ENCODE measurements at regions not wholly inside any gene's neighbourhood (a gene's known extent, or its start where the extent isn't known, plus 50 kb on each side); places are given as distances from the start of the nearest gene placed in this dataset.
"Not testable (repeated sequence)": the region's sequence is repeated elsewhere in the genome, so short reads cannot be mapped to it uniquely, and the experiment has no call there.

DNA sequence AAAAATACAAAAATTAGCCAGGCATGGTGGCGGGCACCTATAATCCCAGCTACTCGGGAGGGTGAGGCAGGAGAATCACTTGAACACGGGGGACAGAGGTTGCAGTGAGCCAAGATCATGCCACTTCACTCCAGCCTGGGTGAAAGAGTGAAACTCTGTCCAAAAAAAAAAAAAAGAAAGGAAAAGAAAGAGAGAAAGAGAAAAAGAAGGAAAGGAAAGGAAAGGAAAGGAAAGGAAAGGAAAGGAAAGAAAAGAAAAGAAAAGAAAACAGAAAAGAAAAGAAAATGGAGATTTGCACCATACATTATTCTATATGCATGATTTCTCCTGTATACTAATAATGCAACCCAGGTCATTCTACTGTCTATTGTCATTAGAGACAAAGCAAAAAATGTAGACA is 421.5 kb downstream of the PCDH19 start:
- BruUV-seq (replicated peaks); H3K36me3 Mint-ChIP-seq (ENCODE audit: insufficient read depth, unreplicated experiment); H3K9me3 Mint-ChIP-seq (ENCODE audit: unreplicated experiment); H3K4me1 Mint-ChIP-seq (ENCODE audit: insufficient read depth, unreplicated experiment); DNase-seq (ENCODE audit: unreplicated experiment); H3K4me3 Mint-ChIP-seq (ENCODE audit: unreplicated experiment); H3K27ac Mint-ChIP-seq (ENCODE audit: low read depth, unreplicated experiment); intact Hi-C loops (cut with micrococcal nuclease); POLR2A ChIA-PET; CTCF ChIA-PET: not testable (repeated sequence)
- peaks cover 60% of the 10 kb centered on the region for H3K27me3 Mint-ChIP-seq (ENCODE audit: insufficient read depth, unreplicated experiment)

DNA sequence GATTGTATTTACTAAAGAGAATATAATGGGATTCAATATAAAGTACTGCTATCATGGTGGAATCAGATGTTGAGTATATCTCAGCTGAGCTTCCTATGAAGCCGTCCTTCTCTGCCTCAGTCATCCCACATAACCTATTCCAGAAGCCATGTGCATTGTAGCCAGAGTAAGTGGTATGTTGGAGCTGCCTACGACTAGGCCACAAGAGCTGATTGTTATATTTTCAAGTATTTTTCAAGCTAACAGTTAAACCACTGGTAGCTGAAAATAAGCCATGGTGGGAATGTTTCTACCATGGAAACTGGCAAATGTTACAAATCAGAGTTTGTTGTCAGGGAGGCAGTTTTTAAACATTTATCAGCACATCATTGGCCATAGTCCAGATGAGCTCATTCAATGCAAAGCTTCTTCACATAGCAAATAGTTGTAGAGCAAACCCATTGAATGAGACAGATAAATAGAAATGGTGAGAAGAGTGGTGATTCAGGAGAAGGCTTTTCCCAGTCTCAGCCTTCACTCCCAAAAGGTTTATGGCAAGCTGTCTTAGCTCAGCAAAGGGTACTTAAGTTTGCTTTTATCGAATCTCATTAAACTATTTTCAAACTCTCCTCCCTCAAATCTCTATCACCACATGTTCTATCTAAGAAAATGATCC is 436.4 kb downstream of the PCDH19 start:
- ChIA-PET CTCF (no interaction called here), POLR2A (no interaction called here)
- Mint-ChIP-seq H3K36me3 (ENCODE audit: insufficient read depth, unreplicated experiment) (no peaks in the 10 kb centered on the region), H3K4me3 (ENCODE audit: unreplicated experiment) (no peak overlapping the region), H3K27me3 (ENCODE audit: insufficient read depth, unreplicated experiment) (peaks cover 56% of the 10 kb centered on the region), H3K9me3 (ENCODE audit: unreplicated experiment) (no peaks in the 10 kb centered on the region), H3K27ac (ENCODE audit: low read depth, unreplicated experiment) (no peak overlapping the region), H3K4me1 (ENCODE audit: insufficient read depth, unreplicated experiment) (no peaks in the 10 kb centered on the region)
- no TSS peak for BruUV-seq (replicated peaks)
- TF ChIP-seq, protein P1, sequence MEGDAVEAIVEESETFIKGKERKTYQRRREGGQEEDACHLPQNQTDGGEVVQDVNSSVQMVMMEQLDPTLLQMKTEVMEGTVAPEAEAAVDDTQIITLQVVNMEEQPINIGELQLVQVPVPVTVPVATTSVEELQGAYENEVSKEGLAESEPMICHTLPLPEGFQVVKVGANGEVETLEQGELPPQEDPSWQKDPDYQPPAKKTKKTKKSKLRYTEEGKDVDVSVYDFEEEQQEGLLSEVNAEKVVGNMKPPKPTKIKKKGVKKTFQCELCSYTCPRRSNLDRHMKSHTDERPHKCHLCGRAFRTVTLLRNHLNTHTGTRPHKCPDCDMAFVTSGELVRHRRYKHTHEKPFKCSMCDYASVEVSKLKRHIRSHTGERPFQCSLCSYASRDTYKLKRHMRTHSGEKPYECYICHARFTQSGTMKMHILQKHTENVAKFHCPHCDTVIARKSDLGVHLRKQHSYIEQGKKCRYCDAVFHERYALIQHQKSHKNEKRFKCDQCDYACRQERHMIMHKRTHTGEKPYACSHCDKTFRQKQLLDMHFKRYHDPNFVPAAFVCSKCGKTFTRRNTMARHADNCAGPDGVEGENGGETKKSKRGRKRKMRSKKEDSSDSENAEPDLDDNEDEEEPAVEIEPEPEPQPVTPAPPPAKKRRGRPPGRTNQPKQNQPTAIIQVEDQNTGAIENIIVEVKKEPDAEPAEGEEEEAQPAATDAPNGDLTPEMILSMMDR (IDR thresholded peaks at IDR 0.05; ENCODE audit: unreplicated experiment): no peak
- intact Hi-C loops (cut with micrococcal nuclease): no loop called here
- DNase-seq (ENCODE audit: unreplicated experiment): no peak

DNA sequence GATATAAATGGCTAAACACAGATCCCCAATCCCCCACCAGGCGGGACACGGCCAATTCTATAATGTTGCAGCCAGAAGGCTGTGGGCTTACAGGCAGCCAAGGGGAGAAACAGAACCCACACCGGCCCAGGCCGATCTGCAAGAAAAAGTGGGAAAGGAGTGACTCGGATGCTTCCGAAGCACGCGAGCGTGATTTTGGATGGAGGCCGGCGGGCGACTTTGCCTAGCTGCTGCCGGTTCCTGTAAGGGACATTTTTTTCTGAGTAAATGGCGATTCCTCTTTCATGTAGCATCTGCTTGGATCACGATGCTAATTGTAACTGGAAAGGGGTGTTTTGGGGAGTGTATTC is 470.2 kb downstream of the PCDH19 start:
- no peak overlapping the region for H3K4me3 Mint-ChIP-seq (ENCODE audit: unreplicated experiment)
- H3K9me3 Mint-ChIP-seq (ENCODE audit: unreplicated experiment): no peaks in the 10 kb centered on the region
- BruUV-seq (replicated peaks): no TSS peak
- DNase-seq (ENCODE audit: unreplicated experiment): no peak
- intact Hi-C loops (cut with micrococcal nuclease): no loop called here
- H3K27me3 Mint-ChIP-seq (ENCODE audit: insufficient read depth, unreplicated experiment): peaks cover 48% of the 10 kb centered on the region
- CTCF ChIA-PET: no interaction called here
- peaks cover 6% of the 10 kb centered on the region for H3K36me3 Mint-ChIP-seq (ENCODE audit: insufficient read depth, unreplicated experiment)
- no peak overlapping the region for H3K27ac Mint-ChIP-seq (ENCODE audit: low read depth, unreplicated experiment)
- POLR2A ChIA-PET: no interaction called here
- TF ChIP-seq, protein P1 (IDR thresholded peaks at IDR 0.05; ENCODE audit: unreplicated experiment): no peak
- H3K4me1 Mint-ChIP-seq (ENCODE audit: insufficient read depth, unreplicated experiment): no peaks in the 10 kb centered on the region

DNA sequence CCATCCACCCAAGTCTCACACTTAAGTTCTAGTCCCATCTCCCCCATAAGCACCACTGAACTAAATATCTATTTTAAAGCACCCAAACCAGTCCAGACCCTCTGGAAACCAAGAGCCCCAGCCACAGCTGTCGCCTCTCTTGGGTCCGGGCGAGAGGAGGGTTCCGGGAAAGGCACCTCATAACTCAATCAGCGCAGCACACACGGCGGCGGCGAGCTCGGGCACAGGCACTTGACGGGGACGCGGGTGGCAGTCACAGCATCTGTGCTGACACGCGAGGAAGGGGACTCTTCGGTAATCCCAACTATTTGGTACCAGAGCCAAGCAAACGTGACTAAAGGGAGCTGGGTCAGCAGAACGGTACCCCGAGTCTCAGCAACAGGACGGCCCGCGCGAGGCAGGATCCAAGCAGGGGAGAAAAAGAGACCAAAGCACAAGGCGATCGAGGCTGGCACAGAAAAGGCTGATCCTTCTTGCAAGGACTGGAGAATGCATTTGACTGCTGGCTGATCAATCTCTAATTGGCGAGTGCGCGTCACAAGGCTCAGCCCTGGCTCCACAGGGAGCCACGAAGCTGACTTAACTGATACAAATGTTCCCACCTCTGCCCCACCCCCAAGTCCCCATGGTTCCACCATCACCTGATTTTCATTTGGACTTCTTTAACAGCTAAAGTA is 470.7 kb downstream of the PCDH19 start:
- H3K9me3 Mint-ChIP-seq (ENCODE audit: unreplicated experiment); H3K27ac Mint-ChIP-seq (ENCODE audit: low read depth, unreplicated experiment); BruUV-seq (replicated peaks); POLR2A ChIA-PET; H3K36me3 Mint-ChIP-seq (ENCODE audit: insufficient read depth, unreplicated experiment); CTCF ChIA-PET; H3K4me1 Mint-ChIP-seq (ENCODE audit: insufficient read depth, unreplicated experiment); H3K4me3 Mint-ChIP-seq (ENCODE audit: unreplicated experiment); intact Hi-C loops (cut with micrococcal nuclease); DNase-seq (ENCODE audit: unreplicated experiment): not testable (repeated sequence)
- peaks cover 43% of the 10 kb centered on the region for H3K27me3 Mint-ChIP-seq (ENCODE audit: insufficient read depth, unreplicated experiment)

DNA sequence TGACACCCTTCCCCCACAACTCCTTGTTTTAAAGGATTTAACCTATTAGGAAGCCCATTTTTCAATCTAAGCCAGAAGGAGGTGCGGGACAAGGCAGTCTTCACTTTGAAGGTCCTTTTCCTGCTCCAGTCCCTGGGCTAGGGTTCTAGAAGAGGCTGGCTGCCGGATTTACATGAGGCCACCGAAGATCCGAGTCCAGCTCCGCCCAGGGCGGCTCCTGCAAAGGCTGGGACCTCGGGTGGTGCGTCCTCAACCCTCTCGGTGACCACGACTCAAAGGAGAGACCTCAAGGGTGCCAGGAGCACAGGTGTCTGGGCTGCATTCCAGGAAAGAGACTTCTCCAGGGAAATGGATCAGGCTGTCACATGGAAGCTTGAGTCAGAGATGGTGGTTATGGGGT is 471.6 kb downstream of the PCDH19 start:
- no TSS peak for BruUV-seq (replicated peaks)
- Mint-ChIP-seq H3K27me3 (ENCODE audit: insufficient read depth, unreplicated experiment) (peaks cover 34% of the 10 kb centered on the region), H3K27ac (ENCODE audit: low read depth, unreplicated experiment) (no peak overlapping the region), H3K4me1 (ENCODE audit: insufficient read depth, unreplicated experiment) (no peaks in the 10 kb centered on the region), H3K36me3 (ENCODE audit: insufficient read depth, unreplicated experiment) (no peaks in the 10 kb centered on the region), H3K9me3 (ENCODE audit: unreplicated experiment) (no peaks in the 10 kb centered on the region), H3K4me3 (ENCODE audit: unreplicated experiment) (no peak overlapping the region)
- ChIA-PET CTCF (no interaction called here), POLR2A (no interaction called here)
- TF ChIP-seq, protein P1 (IDR thresholded peaks at IDR 0.05; ENCODE audit: unreplicated experiment): no peak
- intact Hi-C loops (cut with micrococcal nuclease): no loop called here
- DNase-seq (ENCODE audit: unreplicated experiment): no peak

All from MCF 10A (cell line).